B cell (primary cell): ENCODE measurements at regions not wholly inside any gene's neighbourhood (a gene's known extent, or its start where the extent isn't known, plus 50 kb on each side); places are given as distances from the start of the nearest gene placed in this dataset.

Experiments used
- ATAC-seq: fragments of 200-7000 bp; cut with Tn5 transposase; one replicate; pipeline ENCODE4 v1.10.0; 2021; ENCODE audit warnings: low read depth, mild to moderate bottlenecking, moderate number of reproducible peaks, moderate library complexity
- CTCF ChIA-PET: fragments of 350-600 bp; sonication (Branson Sonifier 250); formaldehyde crosslinking; loops from one replicate; lab custom pipeline; 2021; ENCODE audit warnings: antibody characterized with exemption, inconsistent platforms; lab: Charles Lee
- POLR2A ChIA-PET: fragments of 350-600 bp; sonication (Branson Sonifier 250); formaldehyde crosslinking; loops from one replicate; lab custom pipeline; 2021; ENCODE audit warnings: antibody characterized with exemption; lab: Charles Lee
- DNase-seq: peaks from one replicate; pipeline ENCODE4 v3.0.0; 2013
- H2AFZ ChIP-seq: 2 replicates; pipeline ENCODE4 v1.6.1; 2012; ENCODE audit warnings: mild to moderate bottlenecking, low read depth, low read length; ENCODE audit not compliant: insufficient read depth, poor library complexity, severe bottlenecking
- H3K27ac ChIP-seq, 2 donors: 1 replicate in 1 of 2; 2 replicates in 1 of 2; pipeline ENCODE4 v1.5.1; 2012 to 2013; ENCODE audit warnings: low read length in 2 of 2, mild to moderate bottlenecking in 2 of 2, moderate library complexity in 1 of 2
- H3K27me3 ChIP-seq, 4 experiments: fragments of 200-600 bp in 1 of 4; sonication (generic) in 1 of 4; replicated peaks in 1 of 4; 1 replicate in 2 of 4; 2 replicates in 2 of 4; pipeline versions ENCODE4 v1.6.1 to v1.7.0; 2013 to 2016; ENCODE audit warnings: low read length in 3 of 4, mild to moderate bottlenecking in 2 of 4, mixed read lengths in 1 of 4, moderate library complexity in 1 of 4; ENCODE audit not compliant: insufficient read depth in 4 of 4, control insufficient read depth in 3 of 4; ENCODE audit errors: control extremely low read depth in 1 of 4
- H3K36me3 ChIP-seq, 2 experiments: replicated peaks in 1 of 2; 1 replicate in 1 of 2; 2 replicates in 1 of 2; pipeline versions ENCODE4 v1.6.1 to v1.7.1; 2013; ENCODE audit warnings: low read length in 1 of 2; ENCODE audit not compliant: insufficient read depth in 2 of 2, control insufficient read depth in 1 of 2; ENCODE audit errors: control extremely low read depth in 1 of 2, extremely low read depth in 1 of 2
- H3K4me1 ChIP-seq, 2 donors: fragments of 200-600 bp in 1 of 2; sonication (generic) in 1 of 2; 1 replicate in 1 of 2; 2 replicates in 1 of 2; pipeline versions ENCODE4 v1.5.1 to v1.6.1; 2013 to 2017; ENCODE audit warnings: low read length in 2 of 2; ENCODE audit not compliant: control insufficient read depth in 2 of 2, insufficient read depth in 2 of 2
- H3K4me2 ChIP-seq: replicated peaks from 2 replicates; pipeline ENCODE3; 2012; ENCODE audit warnings: mild to moderate bottlenecking, low read depth, low read length; ENCODE audit not compliant: poor library complexity, severe bottlenecking
- H3K4me3 ChIP-seq, 5 experiments: fragments of 200-600 bp in 1 of 5; sonication (generic) in 1 of 5; 1 replicate in 3 of 5; 2 replicates in 2 of 5; pipeline versions ENCODE4 v1.5.1 to v1.7.0; 2011 to 2016; ENCODE audit warnings: low read length in 4 of 5, mild to moderate bottlenecking in 4 of 5, low read depth in 2 of 5, control low read depth in 1 of 5, moderate library complexity in 1 of 5; ENCODE audit not compliant: insufficient read depth in 1 of 5; ENCODE audit errors: control extremely low read depth in 1 of 5, extremely low read depth in 1 of 5
- H3K79me2 ChIP-seq: fragments of 200-600 bp; sonication (generic); one replicate; pipeline ENCODE4 v1.6.0; 2016; ENCODE audit warnings: low read length; ENCODE audit not compliant: control insufficient read depth, insufficient read depth
- H3K9ac ChIP-seq: fragments of 200-600 bp; sonication (generic); 2 replicates; pipeline ENCODE4 v1.6.1; 2017; ENCODE audit warnings: mild to moderate bottlenecking, low read length, moderate library complexity
- H3K9me3 ChIP-seq, 3 donors: one replicate each; pipeline versions ENCODE4 v1.6.1 to v1.7.1; 2013; ENCODE audit warnings: low read length in 2 of 3; ENCODE audit not compliant: control insufficient read depth in 2 of 3, insufficient read depth in 1 of 3; ENCODE audit errors: control extremely low read depth in 1 of 3
- H4K20me1 ChIP-seq: 2 replicates; pipeline ENCODE4 v1.6.0; 2012; ENCODE audit warnings: mild to moderate bottlenecking, low read length; ENCODE audit not compliant: insufficient read depth, control insufficient read depth, poor library complexity, severe bottlenecking
- H3K27ac Mint-ChIP-seq: one replicate; pipeline ENCODE4 v1.8.0; 2021; ENCODE audit warnings: mixed read lengths
- H3K27me3 Mint-ChIP-seq: one replicate; pipeline ENCODE4 v1.8.0; 2021; ENCODE audit warnings: mixed read lengths
- H3K4me1 Mint-ChIP-seq: one replicate; pipeline ENCODE4 v1.8.0; 2021; ENCODE audit warnings: mixed read lengths
- H3K4me3 Mint-ChIP-seq: one replicate; pipeline ENCODE4 v1.8.0; 2021; ENCODE audit warnings: mixed read lengths
- H3K9me3 Mint-ChIP-seq: one replicate; pipeline ENCODE4 v1.8.0; 2022; ENCODE audit warnings: mixed read lengths; ENCODE audit not compliant: insufficient read depth
- EZH2 ChIP-seq: IDR thresholded peaks from 2 replicates; pipeline ENCODE4 v1.6.1; 2012; ENCODE audit warnings: borderline replicate concordance, low read depth, mild to moderate bottlenecking, moderate library complexity, low read length; ENCODE audit not compliant: insufficient read depth, poor library complexity, severe bottlenecking
- WGBS: methylation state at CpG from one replicate; pipeline ENCODE4 v1.1.5; 2013; ENCODE audit warnings: missing lambda C conversion rate; ENCODE audit not compliant: insufficient coverage; 5-methylcytosine and 5-hydroxymethylcytosine counted together
- intact Hi-C: fragments of 100-400 bp; cut with micrococcal nuclease; formaldehyde crosslinking; loops from one replicate; pipeline ENCODE4 v1.10.0; 2022
- TF ChIP-seq, protein P1 (sequence below): fragments of 200-600 bp; IDR thresholded peaks from one replicate; pipeline ENCODE4 v1.8.0; 2022; ENCODE audit warnings: antibody characterized with exemption, mild to moderate bottlenecking

DNA sequence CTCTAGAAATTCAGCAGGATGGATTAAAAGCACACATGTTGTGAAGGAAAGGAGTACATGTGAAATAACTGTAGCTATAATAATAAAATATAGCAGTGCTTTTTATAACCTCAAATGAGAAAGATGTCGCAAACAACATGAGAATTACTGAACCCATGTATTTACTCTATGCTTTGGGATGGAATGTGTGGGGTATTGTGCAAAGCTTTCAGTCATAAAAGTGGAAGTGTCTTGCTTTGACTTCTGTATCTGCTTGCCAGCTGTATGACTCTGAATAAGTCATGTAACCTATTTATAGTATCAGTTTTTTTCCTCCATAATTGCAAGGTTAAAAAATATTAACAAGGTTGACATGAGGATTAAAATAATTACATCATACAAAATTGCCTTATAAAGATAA is 519.3 kb upstream of the CADM2 start:
- ATAC-seq (no peak), DNase-seq (no peak)
- no peak overlapping the region for H3K4me3 ChIP-seq
- no peak overlapping the region for H2AFZ ChIP-seq
- no peaks in the 10 kb centered on the region for H4K20me1 ChIP-seq
- no peaks in the 10 kb centered on the region for H3K4me1 ChIP-seq
- no peak overlapping the region for H3K27ac ChIP-seq
- ChIA-PET POLR2A (no interaction called here), CTCF (no interaction called here)
- no peaks in the 10 kb centered on the region for H3K36me3 ChIP-seq
- Mint-ChIP-seq H3K27ac (no peak overlapping the region), H3K27me3 (no peaks in the 10 kb centered on the region), H3K4me3 (no peak overlapping the region), H3K9me3 (peaks cover 3% of the 10 kb centered on the region), H3K4me1 (no peaks in the 10 kb centered on the region)
- H3K9me3 ChIP-seq, result peaks cover 0 to 2% (median 0%) of the 10 kb centered on the region in 3 donors
- no CpG with 5 or more reads among the region's 1 CpG for WGBS
- no peak for TF ChIP-seq EZH2
- H3K4me2 ChIP-seq, result no peak overlapping the region
- H3K79me2 ChIP-seq, result no peaks in the 10 kb centered on the region
- H3K9ac ChIP-seq, result no peak overlapping the region
- H3K27me3 ChIP-seq, result no peaks in the 10 kb centered on the region
- intact Hi-C loops, result no loop called here

DNA sequence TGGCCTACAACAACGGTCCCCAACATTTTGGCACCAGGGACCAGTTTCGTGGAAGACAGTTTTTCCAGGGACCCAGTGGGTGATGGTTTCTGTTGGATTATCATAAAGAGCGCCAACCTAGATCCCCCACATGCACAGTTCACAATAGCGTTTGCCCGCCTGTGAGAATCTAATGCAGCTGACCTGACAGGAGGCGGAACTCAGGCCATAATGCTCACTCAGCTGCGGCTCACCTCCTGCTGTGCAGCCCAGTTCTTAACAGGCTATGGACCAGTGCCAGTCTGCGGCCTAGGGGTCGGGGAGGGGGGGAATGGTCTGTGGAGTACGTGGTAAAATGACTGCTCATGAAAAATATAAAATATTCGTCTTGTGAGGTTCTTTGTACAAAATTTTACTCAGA is 518.5 kb upstream of the CADM2 start:
- H3K27ac Mint-ChIP-seq, result no peak overlapping the region
- H3K27me3 ChIP-seq, result no peaks in the 10 kb centered on the region
- H3K9ac ChIP-seq, result no peak overlapping the region
- H3K4me1 Mint-ChIP-seq, result no peaks in the 10 kb centered on the region
- no peaks in the 10 kb centered on the region for H4K20me1 ChIP-seq
- H3K4me3 ChIP-seq, result no peak overlapping the region
- H3K4me3 Mint-ChIP-seq, result no peak overlapping the region
- H3K9me3 ChIP-seq, result peaks cover 0 to 2% (median 0%) of the 10 kb centered on the region in 3 donors
- 88% methylated on average over 5 of the region's 11 CpGs for WGBS
- TF ChIP-seq, protein P1, sequence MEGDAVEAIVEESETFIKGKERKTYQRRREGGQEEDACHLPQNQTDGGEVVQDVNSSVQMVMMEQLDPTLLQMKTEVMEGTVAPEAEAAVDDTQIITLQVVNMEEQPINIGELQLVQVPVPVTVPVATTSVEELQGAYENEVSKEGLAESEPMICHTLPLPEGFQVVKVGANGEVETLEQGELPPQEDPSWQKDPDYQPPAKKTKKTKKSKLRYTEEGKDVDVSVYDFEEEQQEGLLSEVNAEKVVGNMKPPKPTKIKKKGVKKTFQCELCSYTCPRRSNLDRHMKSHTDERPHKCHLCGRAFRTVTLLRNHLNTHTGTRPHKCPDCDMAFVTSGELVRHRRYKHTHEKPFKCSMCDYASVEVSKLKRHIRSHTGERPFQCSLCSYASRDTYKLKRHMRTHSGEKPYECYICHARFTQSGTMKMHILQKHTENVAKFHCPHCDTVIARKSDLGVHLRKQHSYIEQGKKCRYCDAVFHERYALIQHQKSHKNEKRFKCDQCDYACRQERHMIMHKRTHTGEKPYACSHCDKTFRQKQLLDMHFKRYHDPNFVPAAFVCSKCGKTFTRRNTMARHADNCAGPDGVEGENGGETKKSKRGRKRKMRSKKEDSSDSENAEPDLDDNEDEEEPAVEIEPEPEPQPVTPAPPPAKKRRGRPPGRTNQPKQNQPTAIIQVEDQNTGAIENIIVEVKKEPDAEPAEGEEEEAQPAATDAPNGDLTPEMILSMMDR, result no peak
- no peak for TF ChIP-seq EZH2
- no peak overlapping the region for H2AFZ ChIP-seq
- no peaks in the 10 kb centered on the region for H3K4me1 ChIP-seq
- H3K36me3 ChIP-seq, result no peaks in the 10 kb centered on the region
- ChIA-PET POLR2A (no interaction called here), CTCF (no interaction called here)
- no peaks in the 10 kb centered on the region for H3K27me3 Mint-ChIP-seq
- H3K9me3 Mint-ChIP-seq, result peaks cover 3% of the 10 kb centered on the region
- no peak overlapping the region for H3K27ac ChIP-seq
- intact Hi-C loops, result no loop called here
- H3K4me2 ChIP-seq, result no peak overlapping the region
- no peaks in the 10 kb centered on the region for H3K79me2 ChIP-seq
- ATAC-seq, result no peak
- no peak for DNase-seq
